ENCODE measurements at regions not wholly inside any gene's neighbourhood (a gene's known extent, or its start where the extent isn't known, plus 50 kb on each side); places are given as distances from the start of the nearest gene placed in this dataset.

- no peak for DNase-seq
These were observed 68.8 kb upstream of the APC start for GRCh38 chr5:112668911-112669310.

- DNase-seq = no peak
These were observed 68.2 kb upstream of the APC start for GRCh38 chr5:112669328-112669963.

GRCh38 chr5:112671687-112672086 lies 66.0 kb upstream of the APC start:
- DNase-seq = no peak

DNA sequence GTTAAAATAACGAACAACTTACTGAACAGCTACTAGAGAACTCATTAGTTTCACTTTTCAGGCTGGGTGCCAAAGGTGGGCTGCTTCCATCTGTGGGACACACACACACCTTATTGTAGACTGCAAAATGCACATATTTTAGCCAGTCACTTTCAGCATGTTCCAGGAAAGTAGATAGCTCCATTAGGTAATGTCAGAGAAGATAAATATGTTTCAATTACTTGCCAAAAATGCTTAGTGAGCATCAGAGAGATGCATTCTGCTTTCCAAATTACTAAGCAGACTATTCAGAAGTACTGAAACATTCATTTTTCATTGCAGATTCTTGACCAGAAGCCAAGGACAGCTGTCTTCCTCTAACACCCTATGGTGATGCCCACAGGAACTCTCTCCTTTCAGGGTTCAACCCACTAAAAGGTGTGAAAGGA lies 56.2 kb upstream of the APC start:
- no peak for DNase-seq

DNA sequence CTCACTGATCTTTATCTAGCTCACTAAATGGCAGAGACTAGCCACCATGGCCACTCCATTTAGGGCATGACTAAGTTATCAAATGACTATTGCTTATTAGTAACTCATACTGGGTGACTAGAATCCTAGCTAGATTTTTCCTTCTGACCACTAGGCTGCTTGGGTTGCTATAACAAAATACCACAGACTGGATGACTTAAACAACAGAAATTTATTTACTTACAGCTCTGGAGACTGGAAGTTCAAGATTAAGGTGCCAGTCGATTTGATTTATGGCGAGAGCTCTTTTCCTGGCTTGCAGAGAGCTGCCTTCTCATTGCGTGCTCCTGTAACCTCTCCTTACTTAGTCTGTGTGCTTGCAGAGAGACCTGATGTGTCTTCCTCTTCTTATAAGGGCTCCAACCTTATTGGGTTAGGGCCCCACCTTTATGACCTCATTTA lies 55.0 kb upstream of the APC start:
- DNase-seq = no peak

DNA sequence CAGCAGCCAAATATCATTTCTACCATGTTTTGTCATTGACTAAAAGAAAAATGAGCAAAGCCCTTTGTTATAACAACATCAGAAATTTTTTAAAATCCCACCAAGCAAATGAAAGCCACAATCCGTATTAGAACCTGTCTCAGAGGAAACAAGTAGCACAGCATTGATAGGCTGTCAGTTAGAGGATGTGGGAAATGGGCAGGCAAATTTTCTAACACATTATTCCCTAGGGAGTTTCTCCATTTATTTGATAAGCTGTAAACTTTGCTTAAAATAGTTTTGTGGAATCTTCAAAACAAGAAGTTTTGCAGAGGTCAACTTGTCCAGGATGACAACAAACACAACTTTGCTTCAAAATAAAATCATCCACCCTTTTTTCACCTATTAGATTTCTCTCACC lies 53.6 kb upstream of the APC start:
- DNase-seq = no peak

- no peak for DNase-seq
These were observed 52.9 kb upstream of the APC start for GRCh38 chr5:112684737-112685136.

DNA sequence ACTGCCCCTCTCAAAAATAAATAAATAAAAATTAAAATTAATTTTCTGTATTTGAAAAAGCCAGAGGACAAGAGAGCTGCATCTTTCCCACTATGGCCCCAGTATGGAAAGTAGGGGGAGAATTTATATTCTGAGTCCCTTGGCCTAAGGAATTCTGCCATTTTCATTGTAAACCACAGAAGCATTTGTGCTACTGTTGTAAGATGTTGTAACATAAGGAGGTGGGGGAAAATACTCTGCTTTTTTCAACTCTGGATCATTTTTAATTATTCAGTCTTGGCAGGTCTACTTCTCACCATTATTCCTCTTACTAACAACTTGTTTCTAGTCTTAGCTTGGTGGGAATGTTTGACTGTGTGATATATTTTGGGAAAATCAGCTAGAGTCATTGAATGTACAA lies 52.3 kb upstream of the APC start:
- no peak for DNase-seq

DNA sequence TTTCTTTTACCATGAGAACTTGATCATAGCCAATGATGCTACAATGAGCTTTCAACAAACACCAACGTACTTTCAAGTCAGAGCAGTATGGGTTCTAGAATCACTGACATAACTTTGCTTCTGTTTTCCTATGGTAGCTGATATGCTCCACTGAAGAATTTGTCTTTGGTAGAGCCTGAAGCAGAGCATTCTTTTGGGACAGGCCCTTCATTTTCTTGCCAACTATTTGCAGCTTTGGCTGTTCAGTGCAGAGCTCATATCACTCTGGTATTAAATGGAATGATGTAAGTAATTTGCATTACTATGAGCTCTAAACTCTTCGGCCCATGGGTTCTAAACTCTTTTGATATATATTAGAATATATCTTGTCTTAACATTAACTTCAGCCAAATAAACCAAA lies 51.8 kb upstream of the APC start:
- DNase-seq = no peak

GRCh38 chr5:112686675-112687074 lies 51.0 kb upstream of the APC start:
- no peak for DNase-seq

DNA sequence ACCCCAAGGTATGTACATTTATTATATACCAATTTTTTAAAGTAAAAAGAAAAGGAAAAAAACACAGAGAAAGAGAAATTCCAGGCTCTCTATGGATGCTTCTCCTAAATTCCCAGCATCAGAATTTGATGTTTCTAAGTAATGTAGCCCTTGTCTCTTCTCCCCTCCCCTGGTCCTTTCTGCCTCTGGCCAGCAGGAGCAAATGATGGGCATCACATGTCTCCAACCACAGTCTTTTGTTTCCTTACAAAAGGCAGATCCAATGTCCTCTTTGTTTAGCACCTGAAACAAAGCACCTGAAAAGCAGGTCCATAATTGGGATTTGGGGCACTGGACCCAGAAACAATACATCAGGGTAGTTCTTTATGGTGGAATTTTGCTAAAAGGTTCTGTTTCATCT lies 50.4 kb upstream of the APC start:
- no peak for DNase-seq
